H1 (cell line): ENCODE measurements at regions not wholly inside any gene's neighbourhood (a gene's known extent, or its start where the extent isn't known, plus 50 kb on each side); places are given as distances from the start of the nearest gene placed in this dataset.

Experiments
- CTCF ChIA-PET: fragments of 300-600 bp; sonication (Branson Sonifier 250); formaldehyde crosslinking; loops from one replicate; lab custom pipeline; 2021; ENCODE audit not compliant: partially characterized antibody; lab: Charles Lee
- POLR2A ChIA-PET: fragments of 300-600 bp; sonication (Branson Sonifier 250); formaldehyde crosslinking; loops from one replicate; lab custom pipeline; 2021; ENCODE audit warnings: inconsistent platforms; ENCODE audit not compliant: partially characterized antibody; lab: Charles Lee
- DNase-seq, 2 experiments: peaks; one replicate each; pipeline versions ENCODE4 v3.0.0 to v3.0.0-alpha.2; 2010 to 2022; ENCODE audit warnings: low spot score in 2 of 2, low read depth in 1 of 2, mixed read lengths in 1 of 2
- FAIRE-seq: peaks from 2 replicates; lab custom pipeline; 2011; peaks lifted over from hg19 to GRCh38; lab: Jason Lieb, UNC
- H2AFZ ChIP-seq: 2 replicates; pipeline ENCODE4 v1.8.1; 2012; ENCODE audit warnings: low read length, inconsistent platforms
- H2AK5ac ChIP-seq: 2 replicates; pipeline ENCODE4 v1.6.1; 2013; ENCODE audit warnings: low read depth, low read length
- H2BK120ac ChIP-seq: replicated peaks from 2 replicates; pipeline ENCODE3; 2013; ENCODE audit warnings: low read depth, low read length, inconsistent platforms
- H2BK12ac ChIP-seq: 2 replicates; pipeline ENCODE4 v1.6.1; 2013; ENCODE audit warnings: low read depth, low read length
- H2BK15ac ChIP-seq: 2 replicates; pipeline ENCODE4 v1.6.1; 2013; ENCODE audit warnings: low read length
- H2BK20ac ChIP-seq: 2 replicates; pipeline ENCODE4 v1.6.1; 2013; ENCODE audit warnings: low read length
- H2BK5ac ChIP-seq: 2 replicates; pipeline ENCODE4 v1.6.1; 2013; ENCODE audit warnings: low read depth, low read length
- H3K14ac ChIP-seq: 2 replicates; pipeline ENCODE4 v1.6.1; 2013; ENCODE audit warnings: inconsistent platforms; ENCODE audit not compliant: insufficient read length
- H3K18ac ChIP-seq: 2 replicates; pipeline ENCODE4 v1.6.1; 2013; ENCODE audit warnings: low read length; ENCODE audit errors: extremely low read depth
- H3K23ac ChIP-seq: 2 replicates; pipeline ENCODE4 v1.6.1; 2013; ENCODE audit warnings: inconsistent platforms; ENCODE audit not compliant: insufficient read length
- H3K23me2 ChIP-seq: 2 replicates; pipeline ENCODE4 v1.6.1; 2013; ENCODE audit warnings: low read depth, low read length
- H3K27ac ChIP-seq: 2 replicates; pipeline ENCODE4 v1.6.1; 2011; ENCODE audit warnings: low read depth, low read length, inconsistent platforms
- H3K27me3 ChIP-seq, 4 experiments: replicated peaks in 1 of 4; 1 replicate in 1 of 4; 2 replicates in 3 of 4; pipeline versions ENCODE4 v1.6.1 to v1.8.1; 2011 to 2013; ENCODE audit warnings: low read length in 3 of 4, mild to moderate bottlenecking in 3 of 4, inconsistent platforms in 2 of 4, mixed read lengths in 2 of 4, moderate library complexity in 1 of 4; ENCODE audit not compliant: control insufficient read depth in 3 of 4, insufficient read depth in 3 of 4; ENCODE audit errors: extremely low read depth in 1 of 4
- H3K36me3 ChIP-seq, 4 experiments: 2 replicates each; pipeline versions ENCODE4 v1.6.1 to v1.8.1; 2011 to 2013; ENCODE audit warnings: mild to moderate bottlenecking in 4 of 4, low read length in 3 of 4, moderate library complexity in 2 of 4, control low read depth in 1 of 4, inconsistent platforms in 1 of 4; ENCODE audit not compliant: insufficient read depth in 4 of 4, control insufficient read depth in 2 of 4
- H3K4ac ChIP-seq: replicated peaks from 2 replicates; pipeline ENCODE3; 2013; ENCODE audit warnings: low read length, low read depth, mixed read lengths, inconsistent platforms; ENCODE audit not compliant: insufficient read length
- H3K4me1 ChIP-seq, 4 experiments: replicated peaks in 1 of 4; 1 replicate in 1 of 4; 2 replicates in 3 of 4; pipeline versions ENCODE4 v1.6.1 to v1.8.1; 2011 to 2013; ENCODE audit warnings: low read length in 3 of 4, inconsistent platforms in 2 of 4, mixed read lengths in 1 of 4; ENCODE audit not compliant: insufficient read depth in 4 of 4, control insufficient read depth in 3 of 4
- H3K4me2 ChIP-seq, 2 experiments: 2 replicates each; pipeline versions ENCODE4 v1.6.1 to v1.8.1; 2011 to 2013; ENCODE audit warnings: low read depth in 2 of 2, low read length in 2 of 2, control low read depth in 1 of 2, inconsistent platforms in 1 of 2, mild to moderate bottlenecking in 1 of 2; ENCODE audit not compliant: insufficient read depth in 1 of 2
- H3K4me3 ChIP-seq, 4 experiments: fragments of 200-600, 300-600 bp in 1 of 4; sonication (generic), shearing (Covaris generic), sonication (Bioruptor Twin) in 1 of 4; 2 replicates each; pipeline versions ENCODE4 v1.5.1 to v1.8.1; 2011 to 2016; ENCODE audit warnings: low read length in 4 of 4, low read depth in 3 of 4, control low read depth in 2 of 4, inconsistent platforms in 2 of 4, mild to moderate bottlenecking in 2 of 4, mixed read lengths in 1 of 4, moderate library complexity in 1 of 4; ENCODE audit not compliant: insufficient read depth in 2 of 4; ENCODE audit errors: extremely low read depth in 1 of 4
- H3K56ac ChIP-seq: replicated peaks from 2 replicates; pipeline ENCODE3; 2013; ENCODE audit warnings: low read depth, mild to moderate bottlenecking, mixed read lengths, low read length, inconsistent platforms; ENCODE audit not compliant: insufficient read length
- H3K79me1 ChIP-seq: 2 replicates; pipeline ENCODE4 v1.6.1; 2013; ENCODE audit warnings: low read depth, low read length, control low read depth
- H3K79me2 ChIP-seq, 2 experiments: 2 replicates each; pipeline versions ENCODE4 v1.6.1 to v1.8.1; 2012 to 2013; ENCODE audit warnings: low read length in 2 of 2, mild to moderate bottlenecking in 2 of 2, inconsistent platforms in 1 of 2; ENCODE audit not compliant: insufficient read depth in 2 of 2, control insufficient read depth in 1 of 2
- H3K9ac ChIP-seq, 4 experiments: replicated peaks in 1 of 4; 1 replicate in 1 of 4; 2 replicates in 3 of 4; pipeline versions ENCODE4 v1.6.1 to v1.8.1; 2011 to 2013; ENCODE audit warnings: low read depth in 3 of 4, low read length in 3 of 4, control low read depth in 2 of 4, mild to moderate bottlenecking in 2 of 4, moderate library complexity in 2 of 4, inconsistent platforms in 1 of 4; ENCODE audit errors: extremely low read depth in 1 of 4
- H3K9me3 ChIP-seq, 2 experiments: 2 replicates each; pipeline versions ENCODE4 v1.6.1 to v1.8.1; 2012 to 2013; ENCODE audit warnings: mild to moderate bottlenecking in 2 of 2, moderate library complexity in 2 of 2, control low read depth in 1 of 2, inconsistent platforms in 1 of 2, low read depth in 1 of 2, low read length in 1 of 2, mixed read lengths in 1 of 2; ENCODE audit not compliant: insufficient read depth in 2 of 2
- H4K20me1 ChIP-seq, 2 experiments: replicated peaks in 1 of 2; 2 replicates each; pipeline versions ENCODE3 to v1.8.1; 2011 to 2013; ENCODE audit warnings: inconsistent platforms in 2 of 2, low read length in 2 of 2, mild to moderate bottlenecking in 1 of 2; ENCODE audit not compliant: insufficient read depth in 2 of 2, control insufficient read depth in 1 of 2
- H4K5ac ChIP-seq: 2 replicates; pipeline ENCODE4 v1.6.1; 2013; ENCODE audit warnings: low read length, low read depth, mixed read lengths, inconsistent platforms; ENCODE audit not compliant: insufficient read length
- H4K8ac ChIP-seq: 2 replicates; pipeline ENCODE4 v1.8.0; 2013; ENCODE audit warnings: mild to moderate bottlenecking, moderate library complexity, low read length, inconsistent platforms; ENCODE audit not compliant: insufficient read depth; ENCODE audit errors: extremely low read depth
- H4K91ac ChIP-seq: replicated peaks from 2 replicates; pipeline ENCODE3; 2013; ENCODE audit warnings: low read length, mixed read lengths, inconsistent platforms; ENCODE audit not compliant: insufficient read length
- CEBPB ChIP-seq: IDR thresholded peaks from 2 replicates; pipeline ENCODE4 v1.6.1; 2012; ENCODE audit warnings: low read depth, low read length
- JUND ChIP-seq: IDR thresholded peaks from 2 replicates; pipeline ENCODE4 v1.6.1; 2011; ENCODE audit warnings: mild to moderate bottlenecking, improper control_type of control experiment, low read length
- KDM4A ChIP-seq: IDR thresholded peaks from one replicate; pipeline ENCODE4 v1.7.1; 2012; ENCODE audit warnings: low read depth, mild to moderate bottlenecking, moderate library complexity, low read length, inconsistent platforms; ENCODE audit not compliant: severe bottlenecking
- NANOG ChIP-seq: IDR thresholded peaks from 2 replicates; pipeline ENCODE4 v1.6.1; 2011; ENCODE audit warnings: low read length, low read depth, mild to moderate bottlenecking, inconsistent platforms; ENCODE audit not compliant: insufficient read depth, poor library complexity, severe bottlenecking
- POLR2A ChIP-seq, 2 experiments: IDR thresholded peaks; 1 replicate in 1 of 2; 2 replicates in 1 of 2; pipeline ENCODE4 v1.6.1; 2011; ENCODE audit warnings: low read depth in 2 of 2, low read length in 2 of 2, mild to moderate bottlenecking in 2 of 2; ENCODE audit errors: control extremely low read depth in 1 of 2
- RAD21 ChIP-seq, 2 experiments: IDR thresholded peaks in 1 of 2; conservative IDR thresholded peaks in 1 of 2; 2 replicates each; pipeline ENCODE4 v1.6.1; 2011; ENCODE audit warnings: low read depth in 2 of 2, low read length in 2 of 2, improper control_type of control experiment in 1 of 2, inconsistent platforms in 1 of 2, mild to moderate bottlenecking in 1 of 2, moderate library complexity in 1 of 2
- TAF7 ChIP-seq: optimal IDR thresholded peaks from 2 replicates; pipeline ENCODE3; 2011; ENCODE audit warnings: low read depth, mild to moderate bottlenecking, inconsistent platforms, low read length, moderate library complexity, borderline replicate concordance
- TEAD4 ChIP-seq: IDR thresholded peaks from 2 replicates; pipeline ENCODE4 v1.6.1; 2012; ENCODE audit warnings: low read depth, low read length, inconsistent platforms, mixed read lengths
- YY1 ChIP-seq: IDR thresholded peaks from 2 replicates; pipeline ENCODE4 v1.6.1; 2011; ENCODE audit warnings: low read depth, mild to moderate bottlenecking, low read length
- WGBS, 2 experiments: shearing (Covaris generic) in 1 of 2; methylation state at CpG; one replicate each; pipeline versions ENCODE4 v1.1.6 to v1.1.7; 2013 to 2015; ENCODE audit warnings: low lambda C conversion rate in 2 of 2, mixed read lengths in 2 of 2, inconsistent platforms in 1 of 2, low coverage in 1 of 2, missing lambda C conversion rate in 1 of 2; ENCODE audit not compliant: insufficient replicate concordance in 2 of 2, insufficient coverage in 1 of 2, insufficient read length in 1 of 2; ENCODE audit errors: extremely low coverage in 1 of 2, missing lambda C conversion rate in 1 of 2; 5-methylcytosine and 5-hydroxymethylcytosine counted together

DNA sequence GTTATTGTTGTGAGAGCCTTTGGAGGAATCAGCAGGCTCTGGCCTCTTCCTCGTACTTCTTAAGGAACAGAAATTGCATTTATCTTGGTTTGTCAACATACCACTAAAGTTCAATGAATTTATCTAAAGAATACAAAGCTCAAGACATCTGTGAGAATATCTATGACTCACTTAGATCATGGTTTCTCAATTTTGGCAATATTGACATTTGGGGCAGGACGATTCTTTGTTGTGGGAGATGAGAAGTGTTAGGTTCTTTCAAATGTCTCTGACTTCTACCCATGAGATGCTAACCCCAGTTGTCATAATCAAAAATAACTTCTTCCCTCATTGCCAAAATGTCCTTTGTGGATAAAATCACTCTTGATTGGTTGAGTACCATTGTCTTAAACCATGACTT, 1190.3 kb downstream of the GALC start:
- Histone ChIP-seq H3K56ac (no peak overlapping the region), H3K14ac (no peak overlapping the region), H3K9ac (no peak overlapping the region), H3K9me3 (no peaks in the 10 kb centered on the region), H3K23ac (no peak overlapping the region), H3K36me3 (no peaks in the 10 kb centered on the region), H3K79me1 (no peaks in the 10 kb centered on the region), H2AFZ (no peak overlapping the region), H2BK15ac (no peak overlapping the region), H3K4ac (no peak overlapping the region), H4K8ac (no peak overlapping the region), H3K27ac (no peak overlapping the region), H4K91ac (no peak overlapping the region), H2AK5ac (no peak overlapping the region), H3K4me2 (no peak overlapping the region), H3K27me3 (no peaks in the 10 kb centered on the region), H2BK120ac (no peak overlapping the region), H3K4me3 (no peak overlapping the region), H2BK12ac (no peak overlapping the region), H4K5ac (no peak overlapping the region), H3K23me2 (no peaks in the 10 kb centered on the region), H2BK20ac (no peak overlapping the region), H2BK5ac (no peak overlapping the region), H3K18ac (no peak overlapping the region), H4K20me1 (no peaks in the 10 kb centered on the region), H3K79me2 (no peaks in the 10 kb centered on the region), H3K4me1 (no peaks in the 10 kb centered on the region)
- no peak for DNase-seq
- 93% methylated on average over 2 of the region's 2 CpGs; no CpG with 5 or more reads in 1 of the 2 experiments for WGBS, 2 experiments
- POLR2A ChIA-PET = no interaction called here
- CTCF ChIA-PET = interaction anchor here (1.1 kb wide), 1 partner anchor 11 kb away, joined by 3 read pairs; no protein-coding TSS in a partner anchor
- FAIRE-seq = no peak
- TF ChIP-seq RAD21 (IDR thresholded peaks at IDR 0.05 in 1 of 2, conservative IDR thresholded peaks at IDR 0.05 in 1 of 2; ENCODE audit: low read depth in 2 of 2, low read length in 2 of 2) (no peak), KDM4A (no peak), NANOG (no peak), POLR2A (IDR thresholded peaks at IDR 0.05; ENCODE audit: control extremely low read depth in 1 of 2, low read depth in 2 of 2, low read length in 2 of 2) (no peak), YY1 (no peak), TEAD4 (no peak), JUND (no peak), TAF7 (no peak), CEBPB (no peak)
